ENCODE measurements at regions not wholly inside any gene's neighbourhood (a gene's known extent, or its start where the extent isn't known, plus 50 kb on each side); places are given as distances from the start of the nearest gene placed in this dataset.

- TF ChIP-seq CTCF (IDR thresholded peaks at IDR 0.05): no peak
- no peak for TF ChIP-seq POLR2A (IDR thresholded peaks at IDR 0.05)
- TF ChIP-seq POLR2AphosphoS5 (IDR thresholded peaks at IDR 0.05): peak in 1 of 4 donors; percentile 8
- no peak for TF ChIP-seq EP300 (IDR thresholded peaks at IDR 0.05)
Observed at GRCh38 chr6:44020148-44020547, 107.1 kb downstream of the MRPL14 start.

All from sigmoid colon (tissue), 4 donors.